Astrocyte of the hippocampus (primary cell): ENCODE measurements at regions not wholly inside any gene's neighbourhood (a gene's known extent, or its start where the extent isn't known, plus 50 kb on each side); places are given as distances from the start of the nearest gene placed in this dataset.

Source experiments
- DNase-seq: peaks from one replicate; pipeline ENCODE4 v3.0.0; 2011; ENCODE audit warnings: low read depth, low spot score

DNA sequence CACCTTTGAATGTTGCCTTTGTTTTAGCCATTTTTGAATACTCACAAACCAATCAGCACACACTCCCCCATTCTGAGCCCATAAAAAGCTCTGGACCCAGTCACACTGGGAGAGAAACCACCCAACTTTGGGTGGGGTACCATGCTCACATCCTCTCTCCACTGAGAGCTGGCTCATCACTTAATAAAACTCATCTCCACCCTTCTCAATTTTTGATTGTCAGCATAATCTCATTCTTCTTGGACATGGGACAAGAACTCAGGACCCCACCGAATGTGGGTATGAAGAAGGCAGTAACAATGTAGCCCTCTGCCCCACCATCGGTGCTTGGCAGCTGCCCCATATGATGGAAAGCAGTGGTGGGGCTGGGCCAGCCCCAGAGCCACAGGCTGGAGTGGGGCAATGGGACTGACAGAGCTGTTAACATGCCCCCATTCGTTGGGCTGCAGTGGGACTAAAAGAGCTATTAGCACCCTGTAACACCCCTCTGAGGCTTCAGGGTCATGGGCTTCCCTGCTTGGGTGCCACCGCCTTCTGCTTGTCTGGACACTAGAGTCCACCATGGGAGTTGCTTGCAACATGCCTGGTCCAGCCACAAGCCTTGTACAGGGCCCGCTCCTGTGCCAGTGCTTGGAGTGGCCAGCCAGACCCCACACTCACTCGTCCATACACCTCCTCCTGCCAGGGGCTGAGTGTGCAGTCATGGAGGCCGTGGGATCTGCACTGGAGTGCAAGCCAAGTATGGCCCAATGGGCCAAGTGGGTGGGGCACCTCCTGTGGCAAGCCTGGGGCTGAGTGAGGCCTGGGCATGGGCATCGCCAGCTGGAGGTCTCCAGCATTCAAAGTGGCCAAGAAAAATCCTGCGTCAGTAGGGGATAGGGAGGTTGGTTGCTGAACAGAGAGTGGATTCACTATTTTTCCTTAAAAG lies 471.1 kb downstream of the TBC1D22A start:
- no peak for DNase-seq

DNA sequence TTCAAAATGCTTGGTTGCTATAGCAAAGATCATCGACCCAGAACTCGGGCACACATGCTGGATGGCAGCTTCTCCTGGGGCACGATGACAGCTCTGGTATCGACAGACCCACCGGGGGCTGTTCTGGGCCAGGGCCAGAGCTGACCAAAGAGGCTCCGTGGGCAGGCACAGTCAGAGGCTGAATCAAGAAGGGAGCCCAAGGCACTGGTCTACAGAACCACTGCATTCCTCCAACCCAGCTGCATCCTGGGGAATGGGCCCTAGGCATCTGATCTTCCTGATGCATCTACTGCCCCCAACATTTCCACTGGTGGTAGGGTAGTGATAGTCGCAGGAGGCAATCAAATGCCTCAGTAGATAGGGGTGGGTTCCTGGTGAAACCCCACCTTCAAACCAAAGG lies 470.3 kb downstream of the TBC1D22A start:
- no peak for DNase-seq

DNA sequence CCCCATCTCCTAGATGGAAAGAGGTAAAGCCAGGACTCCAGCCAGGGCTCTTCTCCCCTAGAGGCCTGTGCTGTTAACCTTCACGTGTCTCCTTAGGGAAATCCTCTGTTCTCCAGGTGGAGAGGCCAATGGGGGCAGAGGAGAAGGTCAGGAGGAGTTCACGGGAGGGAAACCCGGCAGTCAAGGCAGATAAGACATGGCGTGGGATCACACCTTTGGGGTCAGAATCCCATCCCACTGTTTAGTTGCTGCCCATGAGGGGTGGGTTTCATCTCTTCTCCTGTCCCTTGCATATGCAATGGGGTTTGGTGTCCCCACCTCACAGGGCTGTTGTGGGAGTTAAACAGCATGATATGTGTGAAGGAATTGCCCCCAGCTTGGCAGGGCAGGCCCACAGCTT lies 469.7 kb downstream of the TBC1D22A start:
- DNase-seq, result no peak

DNA sequence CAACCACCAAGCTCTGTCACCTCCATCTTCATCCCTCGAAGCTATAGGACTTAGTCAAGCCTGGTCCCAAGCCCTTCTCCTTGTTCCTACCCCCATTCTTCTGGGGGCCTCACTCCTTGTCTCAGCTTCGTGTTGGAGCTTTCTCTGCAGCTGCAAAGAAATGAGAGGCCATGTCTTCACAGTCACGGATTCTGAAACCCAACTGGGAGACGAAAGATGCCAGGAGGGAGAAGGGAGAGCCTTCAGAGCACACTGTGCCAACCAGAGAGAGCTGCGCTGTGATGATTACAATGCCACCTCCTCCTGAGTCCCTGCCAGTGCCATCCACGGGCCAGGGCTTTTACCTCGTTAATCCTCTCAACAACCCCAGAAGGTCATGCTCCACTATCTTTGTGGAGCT lies 469.3 kb downstream of the TBC1D22A start:
- no peak for DNase-seq

DNA sequence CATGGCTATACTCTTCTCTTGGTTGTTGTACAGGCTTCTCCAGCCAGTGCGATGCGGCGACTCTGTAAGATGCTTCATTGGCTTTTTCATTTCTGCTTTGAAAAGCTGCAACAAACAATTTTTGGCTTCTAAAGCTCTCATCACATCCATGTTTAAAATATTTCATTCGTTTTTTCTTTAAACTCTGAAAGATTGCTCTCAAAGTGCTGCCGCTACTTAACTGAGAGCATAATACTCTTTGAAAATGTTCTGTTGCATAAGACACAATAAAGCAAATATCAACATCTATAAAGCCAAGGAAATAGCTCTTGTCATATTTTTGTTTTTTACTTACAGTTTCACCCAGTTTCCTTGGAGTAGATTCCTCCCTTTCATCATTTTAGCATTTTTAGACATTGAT lies 468.3 kb downstream of the TBC1D22A start:
- DNase-seq, result no peak

DNA sequence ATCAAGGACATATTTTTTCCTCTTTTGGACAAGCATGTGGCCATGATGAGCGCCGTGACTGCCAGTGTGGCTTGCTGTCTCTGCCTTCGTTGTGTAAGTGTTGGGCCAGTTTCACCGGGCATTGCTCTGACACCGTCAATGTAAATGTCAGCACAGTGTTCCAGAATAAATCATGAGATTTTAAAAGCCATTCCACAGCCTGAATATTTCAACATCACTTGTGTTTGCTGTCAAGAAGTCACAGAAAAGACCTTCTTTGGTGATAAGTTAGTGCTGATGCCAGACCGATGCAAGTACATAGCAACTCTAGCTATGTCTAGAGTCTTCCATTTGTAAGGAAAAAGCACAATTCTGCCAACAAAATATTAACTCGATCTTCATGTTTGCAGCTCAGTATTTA lies 467.8 kb downstream of the TBC1D22A start:
- no peak for DNase-seq

DNA sequence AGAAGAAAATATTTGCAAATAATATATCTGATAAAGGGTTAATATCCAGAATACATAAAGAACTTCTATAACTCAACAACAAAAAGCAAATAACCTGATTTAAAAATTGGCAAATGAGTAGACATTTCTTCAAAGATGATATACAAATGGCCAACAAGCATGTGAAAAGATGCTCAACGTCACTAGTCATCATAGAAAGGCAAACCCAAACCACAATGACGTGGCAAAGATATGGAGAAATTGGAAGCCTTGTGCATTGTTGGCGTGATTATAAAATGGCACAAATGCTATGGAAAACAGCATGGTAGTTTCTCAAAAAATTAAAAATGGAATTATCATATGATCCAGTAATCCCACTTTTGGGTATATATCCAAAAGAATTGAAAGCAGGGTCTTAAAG lies 466.3 kb downstream of the TBC1D22A start:
- no peak for DNase-seq

DNA sequence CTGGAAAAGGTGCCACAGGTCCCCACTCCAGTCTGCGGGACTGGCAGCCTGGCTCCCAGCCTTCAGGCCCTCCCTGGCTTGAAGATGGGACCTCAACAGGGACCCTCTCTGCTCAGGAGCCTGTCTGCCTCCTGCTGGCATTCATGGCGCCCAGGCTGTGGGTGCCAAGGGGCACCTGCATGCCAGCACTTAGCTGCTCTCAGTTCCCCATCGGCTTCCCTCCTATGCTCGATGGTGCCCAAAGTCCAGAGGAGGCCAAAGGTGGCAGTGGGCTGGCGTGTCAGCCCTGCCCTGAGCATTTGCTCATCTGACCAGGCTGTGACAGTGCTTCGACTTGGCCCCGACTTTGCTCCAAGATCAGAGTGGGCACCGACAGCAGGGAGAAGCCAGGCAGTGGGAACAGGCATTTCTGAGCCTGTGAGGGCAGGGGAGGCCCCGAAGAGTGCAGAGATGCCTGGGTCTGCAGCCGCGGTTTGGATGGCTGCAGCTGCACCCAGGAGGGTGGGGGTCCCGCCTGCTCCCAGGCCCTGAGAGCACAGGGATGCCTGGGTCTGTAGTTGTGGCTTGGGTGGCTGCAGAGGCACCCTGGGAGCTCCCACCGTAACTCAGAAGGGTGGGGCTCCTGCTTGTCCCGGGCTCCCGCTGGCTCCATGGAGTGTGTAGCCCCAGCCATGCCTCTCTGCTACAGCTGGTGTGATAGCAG lies 463.6 kb downstream of the TBC1D22A start:
- DNase-seq, result no peak

DNA sequence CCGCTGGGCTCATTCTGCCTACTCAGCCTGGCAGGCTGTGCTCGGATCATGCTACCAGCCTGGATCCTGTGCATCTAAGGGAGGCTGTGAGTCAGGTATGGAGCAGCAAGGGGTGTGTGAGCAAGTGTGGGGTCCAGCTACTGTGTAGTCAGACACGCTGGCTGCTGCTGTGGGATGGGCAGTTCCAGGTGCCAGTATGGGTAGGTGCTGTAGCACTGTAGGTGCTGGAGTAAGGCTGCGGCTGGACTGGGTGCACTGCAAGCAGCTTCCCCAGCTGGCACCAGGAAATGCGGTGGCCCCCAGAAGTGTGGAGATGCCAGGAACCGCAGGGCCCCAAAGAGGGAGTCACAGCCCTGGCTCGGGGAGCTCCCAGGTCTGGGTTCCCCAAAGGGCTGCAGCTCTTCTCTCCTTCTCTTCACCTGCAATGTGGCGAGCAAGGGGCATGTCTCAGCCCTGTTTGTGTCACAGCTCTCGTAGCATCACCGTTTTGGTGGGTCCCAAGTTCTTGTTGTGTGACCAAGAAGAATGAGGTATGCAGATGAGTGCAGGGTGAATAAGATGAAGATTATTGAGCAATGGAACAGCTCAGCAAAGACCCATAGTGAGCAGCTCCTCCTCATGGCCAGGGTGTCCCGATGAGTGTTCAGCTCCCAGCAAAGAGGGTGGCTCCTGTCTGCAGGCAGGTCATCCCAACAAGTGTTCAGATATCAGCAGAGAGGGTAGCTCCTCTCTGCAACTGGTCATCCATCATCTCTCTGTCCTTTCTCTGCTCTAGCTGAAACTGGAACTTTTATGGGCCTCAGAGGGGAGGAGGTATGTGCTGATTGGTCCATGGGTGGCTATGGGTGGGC lies 462.9 kb downstream of the TBC1D22A start:
- no peak for DNase-seq
